DND-41 (cell line): ENCODE measurements at regions not wholly inside any gene's neighbourhood (a gene's known extent, or its start where the extent isn't known, plus 50 kb on each side); places are given as distances from the start of the nearest gene placed in this dataset.

ENCODE experiments used
- CTCF ChIP-seq: IDR thresholded peaks from 2 replicates; pipeline ENCODE4 v1.5.1; 2012; ENCODE audit warnings: borderline replicate concordance, low read length, moderate library complexity, mild to moderate bottlenecking; ENCODE audit not compliant: poor library complexity, severe bottlenecking; ENCODE audit errors: extremely low read depth
- EZH2 ChIP-seq: IDR thresholded peaks from 3 replicates; pipeline ENCODE4 v1.6.1; 2012; ENCODE audit warnings: borderline replicate concordance, low read depth, mild to moderate bottlenecking, moderate library complexity, low read length, inconsistent platforms; ENCODE audit not compliant: severe bottlenecking

DNA sequence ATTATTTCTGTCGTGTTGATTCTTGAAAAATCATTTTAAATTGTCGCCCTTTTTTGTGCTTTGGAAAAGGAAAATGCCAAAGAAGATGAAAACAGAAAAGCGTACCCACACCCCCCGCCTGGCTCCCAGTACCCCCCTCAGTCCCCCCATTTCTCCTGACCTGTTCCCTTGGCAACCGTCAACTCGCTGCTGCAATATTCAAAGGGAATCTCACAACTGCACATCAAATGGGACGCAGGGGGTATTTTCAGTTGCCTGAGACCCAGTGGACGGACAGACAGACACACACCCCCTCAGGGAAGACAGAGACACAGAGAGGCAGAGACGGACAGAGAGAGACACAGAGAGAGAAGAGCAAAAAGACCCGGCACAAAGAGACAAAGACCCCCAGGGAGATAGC, 83.5 kb upstream of the PRR20G start:
- no peak for TF ChIP-seq CTCF
- no peak for TF ChIP-seq EZH2
